Fibroblast of skin of right biceps (primary cell): ENCODE measurements at regions not wholly inside any gene's neighbourhood (a gene's known extent, or its start where the extent isn't known, plus 50 kb on each side); places are given as distances from the start of the nearest gene placed in this dataset.
"Not testable (repeated sequence)": the region's sequence is repeated elsewhere in the genome, so short reads cannot be mapped to it uniquely, and the experiment has no call there.

Source experiments
- DNase-seq: peaks from one replicate; pipeline ENCODE4 v3.0.0-alpha.2; 2013

- DNase-seq, result peak; percentile 27
These were observed 188.0 kb downstream of the CAND1 start for GRCh38 chr12:67457136-67457535.

GRCh38 chr12:67457778-67458665 is 188.9 kb downstream of the CAND1 start:
- DNase-seq, result peak; percentile 23

- DNase-seq, result peak; percentile 46
These were observed 189.4 kb upstream of the DYRK2 start for GRCh38 chr12:67459173-67459572.

- no peak for DNase-seq
These were observed 189.0 kb upstream of the DYRK2 start for GRCh38 chr12:67459578-67459977.

- no peak for DNase-seq
These were observed 188.2 kb upstream of the DYRK2 start for GRCh38 chr12:67460388-67460787.

GRCh38 chr12:67468549-67469245 is 179.8 kb upstream of the DYRK2 start:
- DNase-seq, result no peak

- DNase-seq, result peak; percentile 39
These were observed 178.9 kb upstream of the DYRK2 start for GRCh38 chr12:67469666-67470065.

- no peak for DNase-seq
These were observed 176.7 kb upstream of the DYRK2 start for GRCh38 chr12:67471810-67472209.

GRCh38 chr12:67472539-67472938 is 176.0 kb upstream of the DYRK2 start:
- no peak for DNase-seq

- peak; percentile 30 for DNase-seq
These were observed 173.5 kb upstream of the DYRK2 start for GRCh38 chr12:67474934-67475620.

GRCh38 chr12:67475725-67476124 is 172.8 kb upstream of the DYRK2 start:
- no peak for DNase-seq

GRCh38 chr12:67477681-67478265 is 170.8 kb upstream of the DYRK2 start:
- no peak for DNase-seq

GRCh38 chr12:67482751-67483661 is 165.5 kb upstream of the DYRK2 start:
- DNase-seq, result peak; percentile 82

GRCh38 chr12:67483871-67484554 is 164.5 kb upstream of the DYRK2 start:
- peak; percentile 18 for DNase-seq

- DNase-seq, result no peak
These were observed 163.6 kb upstream of the DYRK2 start for GRCh38 chr12:67484791-67485480.

GRCh38 chr12:67486671-67487070 is 161.9 kb upstream of the DYRK2 start:
- no peak for DNase-seq

GRCh38 chr12:67488349-67488748 is 160.2 kb upstream of the DYRK2 start:
- DNase-seq, result not testable (repeated sequence)

GRCh38 chr12:67489007-67489406 is 159.5 kb upstream of the DYRK2 start:
- DNase-seq, result no peak

GRCh38 chr12:67496581-67496980 is 152.0 kb upstream of the DYRK2 start:
- DNase-seq, result no peak

GRCh38 chr12:67498991-67499390 is 149.6 kb upstream of the DYRK2 start:
- no peak for DNase-seq

- no peak for DNase-seq
These were observed 147.2 kb upstream of the DYRK2 start for GRCh38 chr12:67501362-67501761.
